GM23338 (cell line): ENCODE measurements at regions not wholly inside any gene's neighbourhood (a gene's known extent, or its start where the extent isn't known, plus 50 kb on each side); places are given as distances from the start of the nearest gene placed in this dataset.

Experiments
- EZH2 ChIP-seq: fragments of 200-600 bp; sonication (generic); IDR thresholded peaks from one replicate; pipeline ENCODE4 v1.8.0; 2017; ENCODE audit warnings: antibody characterized with exemption, mild to moderate bottlenecking, low read depth; ENCODE audit not compliant: unreplicated experiment
- NANOG ChIP-seq: IDR thresholded peaks from 2 replicates; pipeline ENCODE4 v1.6.1; 2016; ENCODE audit warnings: antibody characterized with exemption, borderline replicate concordance
- ZNF114 ChIP-seq: fragments of 250-450 bp; sonication (Bioruptor Pico); IDR thresholded peaks from 2 replicates; pipeline ENCODE4 v1.5.0; 2020; ENCODE audit warnings: mild to moderate bottlenecking, moderate library complexity
- ZNF331 ChIP-seq: fragments of 250-450 bp; sonication (Bioruptor Pico); IDR thresholded peaks from 2 replicates; pipeline ENCODE4 v1.5.0; 2020; ENCODE audit warnings: low read depth, mild to moderate bottlenecking, moderate library complexity
- TF ChIP-seq, protein P1 (sequence below): fragments of 250-450 bp; sonication (Bioruptor Pico); IDR thresholded peaks from 2 replicates; pipeline ENCODE4 v1.5.0; 2020; ENCODE audit warnings: mild to moderate bottlenecking, moderate library complexity
- TF ChIP-seq, protein P2 (sequence below): IDR thresholded peaks from 2 replicates; pipeline ENCODE4 v1.6.1; 2016; ENCODE audit warnings: antibody characterized with exemption
- TF ChIP-seq, protein P3 (sequence below): IDR thresholded peaks from one replicate; pipeline ENCODE4 v1.6.1; 2018; ENCODE audit warnings: antibody characterized with exemption; ENCODE audit not compliant: unreplicated experiment

DNA sequence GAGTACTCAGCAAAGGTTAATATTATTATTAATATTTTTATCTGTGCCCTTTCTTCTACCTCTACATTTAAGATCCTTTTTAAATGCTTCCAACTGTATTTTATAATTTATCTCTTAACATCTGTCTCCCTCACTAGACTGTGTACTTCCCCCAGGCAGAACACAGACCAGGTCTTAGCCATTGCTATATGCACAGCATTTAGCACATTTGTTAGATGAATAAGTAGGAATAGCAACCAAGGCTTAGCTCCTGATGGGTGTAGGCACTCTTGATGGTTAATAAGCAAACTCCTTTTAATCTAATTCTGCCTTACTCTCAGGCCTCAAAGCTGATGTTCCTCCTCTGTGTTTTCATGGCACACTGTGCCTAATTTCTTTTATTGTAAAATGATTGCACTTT, 83.7 kb upstream of the GNG12 start (continued):
- TF ChIP-seq, protein P1, sequence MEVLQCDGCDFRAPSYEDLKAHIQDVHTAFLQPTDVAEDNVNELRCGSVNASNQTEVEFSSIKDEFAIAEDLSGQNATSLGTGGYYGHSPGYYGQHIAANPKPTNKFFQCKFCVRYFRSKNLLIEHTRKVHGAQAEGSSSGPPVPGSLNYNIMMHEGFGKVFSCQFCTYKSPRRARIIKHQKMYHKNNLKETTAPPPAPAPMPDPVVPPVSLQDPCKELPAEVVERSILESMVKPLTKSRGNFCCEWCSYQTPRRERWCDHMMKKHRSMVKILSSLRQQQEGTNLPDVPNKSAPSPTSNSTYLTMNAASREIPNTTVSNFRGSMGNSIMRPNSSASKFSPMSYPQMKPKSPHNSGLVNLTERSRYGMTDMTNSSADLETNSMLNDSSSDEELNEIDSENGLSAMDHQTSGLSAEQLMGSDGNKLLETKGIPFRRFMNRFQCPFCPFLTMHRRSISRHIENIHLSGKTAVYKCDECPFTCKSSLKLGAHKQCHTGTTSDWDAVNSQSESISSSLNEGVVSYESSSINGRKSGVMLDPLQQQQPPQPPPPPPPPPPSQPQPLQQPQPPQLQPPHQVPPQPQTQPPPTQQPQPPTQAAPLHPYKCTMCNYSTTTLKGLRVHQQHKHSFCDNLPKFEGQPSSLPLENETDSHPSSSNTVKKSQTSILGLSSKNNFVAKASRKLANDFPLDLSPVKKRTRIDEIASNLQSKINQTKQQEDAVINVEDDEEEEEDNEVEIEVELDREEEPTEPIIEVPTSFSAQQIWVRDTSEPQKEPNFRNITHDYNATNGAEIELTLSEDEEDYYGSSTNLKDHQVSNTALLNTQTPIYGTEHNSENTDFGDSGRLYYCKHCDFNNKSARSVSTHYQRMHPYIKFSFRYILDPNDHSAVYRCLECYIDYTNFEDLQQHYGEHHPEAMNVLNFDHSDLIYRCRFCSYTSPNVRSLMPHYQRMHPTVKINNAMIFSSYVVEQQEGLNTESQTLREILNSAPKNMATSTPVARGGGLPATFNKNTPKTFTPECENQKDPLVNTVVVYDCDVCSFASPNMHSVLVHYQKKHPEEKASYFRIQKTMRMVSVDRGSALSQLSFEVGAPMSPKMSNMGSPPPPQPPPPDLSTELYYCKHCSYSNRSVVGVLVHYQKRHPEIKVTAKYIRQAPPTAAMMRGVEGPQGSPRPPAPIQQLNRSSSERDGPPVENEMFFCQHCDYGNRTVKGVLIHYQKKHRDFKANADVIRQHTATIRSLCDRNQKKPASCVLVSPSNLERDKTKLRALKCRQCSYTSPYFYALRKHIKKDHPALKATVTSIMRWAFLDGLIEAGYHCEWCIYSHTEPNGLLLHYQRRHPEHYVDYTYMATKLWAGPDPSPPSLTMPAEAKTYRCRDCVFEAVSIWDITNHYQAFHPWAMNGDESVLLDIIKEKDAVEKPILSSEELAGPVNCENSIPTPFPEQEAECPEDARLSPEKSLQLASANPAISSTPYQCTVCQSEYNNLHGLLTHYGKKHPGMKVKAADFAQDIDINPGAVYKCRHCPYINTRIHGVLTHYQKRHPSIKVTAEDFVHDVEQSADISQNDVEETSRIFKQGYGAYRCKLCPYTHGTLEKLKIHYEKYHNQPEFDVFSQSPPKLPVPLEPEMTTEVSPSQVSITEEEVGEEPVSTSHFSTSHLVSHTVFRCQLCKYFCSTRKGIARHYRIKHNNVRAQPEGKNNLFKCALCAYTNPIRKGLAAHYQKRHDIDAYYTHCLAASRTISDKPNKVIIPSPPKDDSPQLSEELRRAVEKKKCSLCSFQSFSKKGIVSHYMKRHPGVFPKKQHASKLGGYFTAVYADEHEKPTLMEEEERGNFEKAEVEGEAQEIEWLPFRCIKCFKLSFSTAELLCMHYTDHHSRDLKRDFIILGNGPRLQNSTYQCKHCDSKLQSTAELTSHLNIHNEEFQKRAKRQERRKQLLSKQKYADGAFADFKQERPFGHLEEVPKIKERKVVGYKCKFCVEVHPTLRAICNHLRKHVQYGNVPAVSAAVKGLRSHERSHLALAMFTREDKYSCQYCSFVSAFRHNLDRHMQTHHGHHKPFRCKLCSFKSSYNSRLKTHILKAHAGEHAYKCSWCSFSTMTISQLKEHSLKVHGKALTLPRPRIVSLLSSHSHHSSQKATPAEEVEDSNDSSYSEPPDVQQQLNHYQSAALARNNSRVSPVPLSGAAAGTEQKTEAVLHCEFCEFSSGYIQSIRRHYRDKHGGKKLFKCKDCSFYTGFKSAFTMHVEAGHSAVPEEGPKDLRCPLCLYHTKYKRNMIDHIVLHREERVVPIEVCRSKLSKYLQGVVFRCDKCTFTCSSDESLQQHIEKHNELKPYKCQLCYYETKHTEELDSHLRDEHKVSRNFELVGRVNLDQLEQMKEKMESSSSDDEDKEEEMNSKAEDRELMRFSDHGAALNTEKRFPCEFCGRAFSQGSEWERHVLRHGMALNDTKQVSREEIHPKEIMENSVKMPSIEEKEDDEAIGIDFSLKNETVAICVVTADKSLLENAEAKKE (CRISPR knock-in tag) = no peak
- no peak for TF ChIP-seq NANOG
- TF ChIP-seq ZNF331 (CRISPR knock-in tag) = no peak
- TF ChIP-seq, protein P2, sequence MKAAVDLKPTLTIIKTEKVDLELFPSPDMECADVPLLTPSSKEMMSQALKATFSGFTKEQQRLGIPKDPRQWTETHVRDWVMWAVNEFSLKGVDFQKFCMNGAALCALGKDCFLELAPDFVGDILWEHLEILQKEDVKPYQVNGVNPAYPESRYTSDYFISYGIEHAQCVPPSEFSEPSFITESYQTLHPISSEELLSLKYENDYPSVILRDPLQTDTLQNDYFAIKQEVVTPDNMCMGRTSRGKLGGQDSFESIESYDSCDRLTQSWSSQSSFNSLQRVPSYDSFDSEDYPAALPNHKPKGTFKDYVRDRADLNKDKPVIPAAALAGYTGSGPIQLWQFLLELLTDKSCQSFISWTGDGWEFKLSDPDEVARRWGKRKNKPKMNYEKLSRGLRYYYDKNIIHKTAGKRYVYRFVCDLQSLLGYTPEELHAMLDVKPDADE = no peak
- TF ChIP-seq, protein P3, sequence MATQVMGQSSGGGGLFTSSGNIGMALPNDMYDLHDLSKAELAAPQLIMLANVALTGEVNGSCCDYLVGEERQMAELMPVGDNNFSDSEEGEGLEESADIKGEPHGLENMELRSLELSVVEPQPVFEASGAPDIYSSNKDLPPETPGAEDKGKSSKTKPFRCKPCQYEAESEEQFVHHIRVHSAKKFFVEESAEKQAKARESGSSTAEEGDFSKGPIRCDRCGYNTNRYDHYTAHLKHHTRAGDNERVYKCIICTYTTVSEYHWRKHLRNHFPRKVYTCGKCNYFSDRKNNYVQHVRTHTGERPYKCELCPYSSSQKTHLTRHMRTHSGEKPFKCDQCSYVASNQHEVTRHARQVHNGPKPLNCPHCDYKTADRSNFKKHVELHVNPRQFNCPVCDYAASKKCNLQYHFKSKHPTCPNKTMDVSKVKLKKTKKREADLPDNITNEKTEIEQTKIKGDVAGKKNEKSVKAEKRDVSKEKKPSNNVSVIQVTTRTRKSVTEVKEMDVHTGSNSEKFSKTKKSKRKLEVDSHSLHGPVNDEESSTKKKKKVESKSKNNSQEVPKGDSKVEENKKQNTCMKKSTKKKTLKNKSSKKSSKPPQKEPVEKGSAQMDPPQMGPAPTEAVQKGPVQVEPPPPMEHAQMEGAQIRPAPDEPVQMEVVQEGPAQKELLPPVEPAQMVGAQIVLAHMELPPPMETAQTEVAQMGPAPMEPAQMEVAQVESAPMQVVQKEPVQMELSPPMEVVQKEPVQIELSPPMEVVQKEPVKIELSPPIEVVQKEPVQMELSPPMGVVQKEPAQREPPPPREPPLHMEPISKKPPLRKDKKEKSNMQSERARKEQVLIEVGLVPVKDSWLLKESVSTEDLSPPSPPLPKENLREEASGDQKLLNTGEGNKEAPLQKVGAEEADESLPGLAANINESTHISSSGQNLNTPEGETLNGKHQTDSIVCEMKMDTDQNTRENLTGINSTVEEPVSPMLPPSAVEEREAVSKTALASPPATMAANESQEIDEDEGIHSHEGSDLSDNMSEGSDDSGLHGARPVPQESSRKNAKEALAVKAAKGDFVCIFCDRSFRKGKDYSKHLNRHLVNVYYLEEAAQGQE = no peak
- no peak for TF ChIP-seq EZH2
- TF ChIP-seq ZNF114 (CRISPR knock-in tag) = no peak
